ENCODE measurements at regions not wholly inside any gene's neighbourhood (a gene's known extent, or its start where the extent isn't known, plus 50 kb on each side); places are given as distances from the start of the nearest gene placed in this dataset.

DNA sequence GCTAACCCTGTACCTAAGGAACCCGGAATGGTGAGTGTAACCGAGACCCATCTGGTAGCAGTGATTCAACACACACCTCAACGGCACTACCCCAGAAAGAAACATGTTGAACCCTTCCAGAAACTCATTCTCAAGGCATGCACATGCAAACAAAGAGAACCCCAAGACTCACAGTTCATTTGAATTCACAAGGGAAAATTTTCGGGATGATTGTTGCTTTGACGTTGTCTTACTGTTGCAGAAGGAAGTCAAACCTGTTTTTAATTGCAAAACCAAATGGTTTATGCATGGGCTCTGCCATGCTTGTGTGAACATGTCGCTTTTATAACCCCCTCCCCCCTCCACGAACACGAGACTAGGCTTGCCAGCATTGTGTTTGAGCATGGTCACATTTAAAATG is 539.7 kb downstream of the GATA3 start:
- Histone ChIP-seq H3K27ac (no peak overlapping the region), H3K9ac (no peak overlapping the region), H3K36me3 (no peaks in the 10 kb centered on the region), H3K4me2 (no peak overlapping the region), H3K9me3 (replicated peaks in 1 of 11) (no peaks in the 10 kb centered on the region), H4K20me1 (no peaks in the 10 kb centered on the region), H3K4me3 (no peak overlapping the region), H3K4me1 (no peaks in the 10 kb centered on the region), H3K27me3 (no peaks in the 10 kb centered on the region)
- no peak for TF ChIP-seq Cebpa-rat (IDR thresholded peaks at IDR 0.05)

DNA sequence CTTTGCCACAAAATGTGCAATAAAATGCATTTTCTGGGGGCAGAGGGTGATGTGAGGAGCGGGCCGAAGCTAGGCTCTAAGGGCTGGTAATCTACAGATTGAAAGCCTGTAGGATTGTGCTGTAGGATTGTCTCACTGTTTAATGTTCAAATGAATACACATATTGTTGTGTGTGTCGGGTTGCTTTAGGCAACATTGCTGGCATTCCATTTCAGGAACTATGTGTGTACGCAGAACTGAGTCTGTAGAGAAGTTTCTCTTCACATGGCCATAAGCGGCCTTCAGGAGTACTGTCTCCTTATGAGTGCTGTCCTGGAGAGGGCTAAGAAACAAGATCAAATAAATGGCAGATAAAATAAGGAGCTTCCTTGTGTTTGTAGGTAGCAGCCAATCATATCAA is 540.2 kb downstream of the GATA3 start:
- Histone ChIP-seq H3K4me3 (no peak overlapping the region), H3K4me1 (no peaks in the 10 kb centered on the region), H3K36me3 (no peaks in the 10 kb centered on the region), H3K4me2 (no peak overlapping the region), H3K27me3 (no peaks in the 10 kb centered on the region), H3K27ac (no peak overlapping the region), H3K9me3 (replicated peaks in 1 of 11) (no peaks in the 10 kb centered on the region), H4K20me1 (no peaks in the 10 kb centered on the region), H3K9ac (no peak overlapping the region)
- no peak for TF ChIP-seq Cebpa-rat (IDR thresholded peaks at IDR 0.05)

DNA sequence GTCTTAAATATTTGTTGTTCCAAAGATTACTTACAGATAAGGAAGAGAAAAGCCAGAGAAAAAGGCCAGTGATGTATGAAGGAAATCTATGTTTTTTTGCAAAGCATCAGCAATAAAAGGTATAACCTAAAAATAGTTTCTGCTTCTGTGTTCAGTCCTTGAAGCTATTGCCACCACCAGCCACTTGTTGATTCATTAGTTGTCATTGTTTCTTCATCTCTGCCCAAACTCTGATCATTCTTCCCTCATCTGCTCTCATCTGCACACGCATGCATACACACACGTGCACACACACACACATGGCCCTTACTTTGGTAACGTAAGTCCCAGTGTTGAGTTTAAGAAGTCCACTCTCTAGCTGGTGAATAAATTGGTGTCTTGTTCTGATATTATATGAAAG is 540.7 kb downstream of the GATA3 start:
- no peaks in the 10 kb centered on the region for H3K36me3 ChIP-seq
- H3K27ac ChIP-seq: no peak overlapping the region
- H3K4me3 ChIP-seq: no peak overlapping the region
- TF ChIP-seq Cebpa-rat (IDR thresholded peaks at IDR 0.05): no peak
- H3K4me2 ChIP-seq: no peak overlapping the region
- no peaks in the 10 kb centered on the region for H3K27me3 ChIP-seq
- H4K20me1 ChIP-seq: no peaks in the 10 kb centered on the region
- no peaks in the 10 kb centered on the region for H3K9me3 ChIP-seq (replicated peaks in 1 of 11)
- H3K9ac ChIP-seq: no peak overlapping the region
- no peaks in the 10 kb centered on the region for H3K4me1 ChIP-seq

GRCh38 chr10:8596929-8597472 is 542.5 kb downstream of the GATA3 start:
- Histone ChIP-seq H3K27ac (no peak overlapping the region), H3K4me1 (no peaks in the 10 kb centered on the region), H3K9ac (no peak overlapping the region), H3K4me2 (no peak overlapping the region), H3K9me3 (replicated peaks in 1 of 11) (no peaks in the 10 kb centered on the region; a peak in 1 of 22 replicates), H3K27me3 (no peaks in the 10 kb centered on the region), H4K20me1 (no peaks in the 10 kb centered on the region), H3K4me3 (no peak overlapping the region), H3K36me3 (no peaks in the 10 kb centered on the region)
- TF ChIP-seq Cebpa-rat (IDR thresholded peaks at IDR 0.05): no peak

- no peak for TF ChIP-seq Cebpa-rat (IDR thresholded peaks at IDR 0.05)
- no peaks in the 10 kb centered on the region for H3K4me1 ChIP-seq
- peaks cover 2 to 12% (median 8%) of the 10 kb centered on the region in 11 experiments; a peak in 20 of 22 replicates for H3K9me3 ChIP-seq (replicated peaks in 1 of 11)
- H3K9ac ChIP-seq: no peak overlapping the region
- H3K27ac ChIP-seq: no peak overlapping the region
- no peaks in the 10 kb centered on the region for H4K20me1 ChIP-seq
- H3K36me3 ChIP-seq: no peaks in the 10 kb centered on the region
- H3K27me3 ChIP-seq: no peaks in the 10 kb centered on the region
- H3K4me3 ChIP-seq: no peak overlapping the region
- H3K4me2 ChIP-seq: no peak overlapping the region
Observed at GRCh38 chr10:8600192-8600591, 545.7 kb downstream of the GATA3 start.

DNA sequence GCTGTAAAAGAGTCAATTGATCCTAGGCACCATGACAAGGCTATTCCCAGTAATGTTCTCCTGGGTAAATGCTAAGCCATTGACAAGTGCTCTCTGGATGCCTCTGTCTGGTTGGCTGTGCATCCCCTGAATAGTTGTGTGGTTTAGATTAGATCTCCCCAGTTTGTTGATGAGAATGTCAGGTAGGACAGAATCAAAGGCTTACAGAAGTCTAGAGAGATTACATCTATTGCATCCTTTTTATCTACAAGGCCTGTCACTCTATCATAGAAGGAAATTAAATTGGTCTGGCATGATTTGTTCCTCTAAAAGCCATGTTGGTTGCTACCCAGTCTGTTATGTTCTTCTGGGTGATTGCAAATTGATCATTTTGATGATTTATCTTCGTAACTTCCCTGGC is 548.3 kb downstream of the GATA3 start:
- peaks cover 17 to 34% (median 32%) of the 10 kb centered on the region in 11 experiments for H3K9me3 ChIP-seq (replicated peaks in 1 of 11)
- no peak for TF ChIP-seq Cebpa-rat (IDR thresholded peaks at IDR 0.05)
- H3K4me2 ChIP-seq: no peak overlapping the region
- H3K27me3 ChIP-seq: no peaks in the 10 kb centered on the region
- H3K4me1 ChIP-seq: no peaks in the 10 kb centered on the region
- no peak overlapping the region for H3K4me3 ChIP-seq
- no peaks in the 10 kb centered on the region for H4K20me1 ChIP-seq
- no peaks in the 10 kb centered on the region for H3K36me3 ChIP-seq
- H3K27ac ChIP-seq: no peak overlapping the region
- no peak overlapping the region for H3K9ac ChIP-seq

GRCh38 chr10:8614054-8614565 is 559.6 kb downstream of the GATA3 start:
- Histone ChIP-seq H4K20me1 (no peaks in the 10 kb centered on the region), H3K9ac (no peak overlapping the region), H3K27ac (no peak overlapping the region), H3K4me2 (no peak overlapping the region), H3K4me1 (peaks cover 6 to 21% (median 15%) of the 10 kb centered on the region in 10 experiments; a peak in 18 of 20 replicates), H3K9me3 (replicated peaks in 1 of 11) (peaks cover 0 to 12% (median 7%) of the 10 kb centered on the region in 11 experiments; a peak in 14 of 22 replicates), H3K4me3 (no peak overlapping the region), H3K36me3 (no peaks in the 10 kb centered on the region), H3K27me3 (no peaks in the 10 kb centered on the region)
- TF ChIP-seq Cebpa-rat (IDR thresholded peaks at IDR 0.05): no peak

DNA sequence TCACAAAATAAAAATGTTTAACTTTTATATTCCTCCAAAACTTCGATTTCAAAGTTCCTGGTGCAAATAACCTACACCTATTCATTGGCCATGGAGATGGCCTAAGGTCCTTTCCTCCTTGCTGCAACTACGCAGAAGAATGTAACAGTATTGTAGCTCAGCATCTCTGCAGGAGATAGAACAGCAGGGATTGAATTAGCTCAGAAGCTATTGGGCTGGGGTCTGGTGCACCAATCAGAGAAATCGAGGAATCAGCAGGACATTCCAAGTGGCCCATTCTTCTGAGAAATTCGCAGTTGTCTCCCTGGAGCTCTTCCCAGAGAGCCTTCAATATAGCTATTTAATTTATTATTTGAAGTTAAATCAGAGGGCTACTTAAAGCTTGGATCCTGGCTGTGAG is 560.6 kb downstream of the GATA3 start:
- Histone ChIP-seq H3K36me3 (no peaks in the 10 kb centered on the region), H3K27me3 (no peaks in the 10 kb centered on the region), H4K20me1 (no peaks in the 10 kb centered on the region), H3K27ac (no peak overlapping the region), H3K4me2 (peak overlapping the region in 1 of 11 experiments; percentile 79; a peak in 2 of 22 replicates), H3K4me1 (peaks cover 6 to 21% (median 15%) of the 10 kb centered on the region in 10 experiments; a peak in 18 of 20 replicates), H3K9me3 (replicated peaks in 1 of 11) (peaks cover 0 to 9% (median 6%) of the 10 kb centered on the region in 11 experiments; a peak in 13 of 22 replicates), H3K9ac (no peak overlapping the region), H3K4me3 (no peak overlapping the region)
- no peak for TF ChIP-seq Cebpa-rat (IDR thresholded peaks at IDR 0.05)

- TF ChIP-seq Cebpa-rat (IDR thresholded peaks at IDR 0.05): no peak
- H3K27me3 ChIP-seq: no peaks in the 10 kb centered on the region
- H3K36me3 ChIP-seq: no peaks in the 10 kb centered on the region
- peaks cover 0 to 9% (median 6%) of the 10 kb centered on the region in 11 experiments; a peak in 13 of 22 replicates for H3K9me3 ChIP-seq (replicated peaks in 1 of 11)
- H3K9ac ChIP-seq: no peak overlapping the region
- H3K4me3 ChIP-seq: no peak overlapping the region
- H3K27ac ChIP-seq: peak overlapping the region in 3 of 11 experiments; percentile 39 to 54 (median 49); a peak in 4 of 22 replicates
- peaks cover 6 to 21% (median 15%) of the 10 kb centered on the region in 10 experiments; a peak in 18 of 20 replicates for H3K4me1 ChIP-seq
- no peaks in the 10 kb centered on the region for H4K20me1 ChIP-seq
- peak overlapping the region; percentile 24 to 84 (median 69); a peak in 20 of 22 replicates for H3K4me2 ChIP-seq
Observed at GRCh38 chr10:8616166-8616565, 561.7 kb downstream of the GATA3 start.

DNA sequence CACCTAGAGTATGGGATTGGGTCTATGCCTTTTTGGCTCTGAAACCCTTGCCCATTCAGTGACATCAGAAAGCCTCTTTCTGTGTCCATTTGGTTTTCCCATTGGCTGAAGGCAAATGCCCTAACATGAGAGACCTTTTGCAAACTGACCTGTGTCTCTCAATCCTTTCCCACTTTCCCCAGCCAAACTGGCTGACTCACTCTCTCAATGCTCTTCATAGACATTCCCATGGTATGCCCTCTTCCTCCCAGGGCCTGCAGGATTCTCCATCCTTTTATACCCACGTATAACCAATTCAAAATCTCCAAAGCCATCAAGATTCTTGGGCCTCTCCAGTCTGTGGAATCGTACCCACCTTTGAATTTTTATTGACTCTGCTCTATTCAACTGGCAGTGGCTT is 563.3 kb downstream of the GATA3 start:
- H3K9me3 ChIP-seq (replicated peaks in 1 of 11): no peaks in the 10 kb centered on the region
- H3K27me3 ChIP-seq: no peaks in the 10 kb centered on the region
- peaks cover 6 to 21% (median 15%) of the 10 kb centered on the region in 10 experiments; a peak in 18 of 20 replicates for H3K4me1 ChIP-seq
- H3K27ac ChIP-seq: no peak overlapping the region
- H4K20me1 ChIP-seq: no peaks in the 10 kb centered on the region
- no peak overlapping the region for H3K4me2 ChIP-seq
- no peak overlapping the region for H3K9ac ChIP-seq
- H3K36me3 ChIP-seq: no peaks in the 10 kb centered on the region
- no peak for TF ChIP-seq Cebpa-rat (IDR thresholded peaks at IDR 0.05)
- no peak overlapping the region for H3K4me3 ChIP-seq
